Right lobe of liver (tissue), 4 donors: ENCODE measurements at regions not wholly inside any gene's neighbourhood (a gene's known extent, or its start where the extent isn't known, plus 50 kb on each side); places are given as distances from the start of the nearest gene placed in this dataset.

Source experiments
- CTCF ChIP-seq, 4 donors: fragments of 200-600 bp in 3 of 4; fragments of 450-650 bp in 1 of 4; IDR thresholded peaks; one replicate each; pipeline versions ENCODE4 v1.5.1 to v1.8.0; 2016 to 2022; ENCODE audit warnings: antibody characterized with exemption in 4 of 4, mild to moderate bottlenecking in 2 of 4
- POLR2A ChIP-seq: fragments of 450-650 bp; IDR thresholded peaks from one replicate; pipeline ENCODE4 v1.6.1; 2017; ENCODE audit warnings: antibody characterized with exemption, mild to moderate bottlenecking
- donor health status: DM: no; HTN: no; CAD: no.
- donor health status: DM: no; HTN: no; CAD: no.
- donor health status: DM: no; HTN: yes; CAD: no.

GRCh38 chr4:134867027-134867426, 665.4 kb upstream of the PABPC4L start:
- no peak for TF ChIP-seq CTCF (IDR thresholded peaks at IDR 0.05)
- no peak for TF ChIP-seq POLR2A
